SK-N-SH treated with all-trans-retinoic acid at 6 μM for 48 hours (cell line): ENCODE measurements at regions not wholly inside any gene's neighbourhood (a gene's known extent, or its start where the extent isn't known, plus 50 kb on each side); places are given as distances from the start of the nearest gene placed in this dataset.
"Not testable (repeated sequence)": the region's sequence is repeated elsewhere in the genome, so short reads cannot be mapped to it uniquely, and the experiment has no call there.

Source experiments
- RARB ChIP-seq: fragments of 250-450 bp; sonication (Bioruptor Pico); IDR thresholded peaks from 2 replicates; pipeline ENCODE4 v1.8.0; 2021; ENCODE audit warnings: mild to moderate bottlenecking, moderate library complexity
- TF ChIP-seq, protein P1 (sequence below): fragments of 250-450 bp; sonication (Bioruptor Pico); IDR thresholded peaks from 2 replicates; pipeline ENCODE4 v1.5.1; 2020; ENCODE audit warnings: low read depth, mild to moderate bottlenecking, moderate library complexity
- TF ChIP-seq, protein P2 (sequence below): fragments of 250-450 bp; sonication (Bioruptor Pico); IDR thresholded peaks from 2 replicates; pipeline ENCODE4 v1.5.0; 2020; ENCODE audit warnings: mild to moderate bottlenecking, moderate library complexity

DNA sequence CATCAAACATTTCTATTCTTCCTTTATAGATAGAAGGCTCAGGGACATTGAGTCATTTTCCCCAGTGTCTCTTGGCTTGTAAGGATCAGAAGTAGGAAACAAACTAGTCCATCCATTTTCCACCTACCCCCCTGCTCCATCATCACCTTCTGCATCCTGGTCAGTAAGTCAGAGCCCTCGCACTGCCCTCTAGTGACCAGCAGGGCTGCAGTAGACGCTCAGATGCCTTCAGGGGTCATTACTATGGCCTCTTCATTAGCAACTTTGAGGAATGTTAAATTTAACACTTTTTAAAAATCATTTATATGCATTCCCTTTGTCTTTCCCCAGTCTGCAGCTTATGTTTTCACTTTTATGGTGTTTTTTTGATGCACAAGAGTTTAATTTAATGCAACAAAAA, 228.4 kb upstream of the PRSS1 start:
- TF ChIP-seq, protein P1, sequence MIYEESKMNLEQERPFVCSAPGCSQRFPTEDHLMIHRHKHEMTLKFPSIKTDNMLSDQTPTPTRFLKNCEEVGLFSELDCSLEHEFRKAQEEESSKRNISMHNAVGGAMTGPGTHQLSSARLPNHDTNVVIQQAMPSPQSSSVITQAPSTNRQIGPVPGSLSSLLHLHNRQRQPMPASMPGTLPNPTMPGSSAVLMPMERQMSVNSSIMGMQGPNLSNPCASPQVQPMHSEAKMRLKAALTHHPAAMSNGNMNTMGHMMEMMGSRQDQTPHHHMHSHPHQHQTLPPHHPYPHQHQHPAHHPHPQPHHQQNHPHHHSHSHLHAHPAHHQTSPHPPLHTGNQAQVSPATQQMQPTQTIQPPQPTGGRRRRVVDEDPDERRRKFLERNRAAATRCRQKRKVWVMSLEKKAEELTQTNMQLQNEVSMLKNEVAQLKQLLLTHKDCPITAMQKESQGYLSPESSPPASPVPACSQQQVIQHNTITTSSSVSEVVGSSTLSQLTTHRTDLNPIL (CRISPR knock-in tag): not testable (repeated sequence)
- not testable (repeated sequence) for TF ChIP-seq RARB (CRISPR knock-in tag)
- TF ChIP-seq, protein P2, sequence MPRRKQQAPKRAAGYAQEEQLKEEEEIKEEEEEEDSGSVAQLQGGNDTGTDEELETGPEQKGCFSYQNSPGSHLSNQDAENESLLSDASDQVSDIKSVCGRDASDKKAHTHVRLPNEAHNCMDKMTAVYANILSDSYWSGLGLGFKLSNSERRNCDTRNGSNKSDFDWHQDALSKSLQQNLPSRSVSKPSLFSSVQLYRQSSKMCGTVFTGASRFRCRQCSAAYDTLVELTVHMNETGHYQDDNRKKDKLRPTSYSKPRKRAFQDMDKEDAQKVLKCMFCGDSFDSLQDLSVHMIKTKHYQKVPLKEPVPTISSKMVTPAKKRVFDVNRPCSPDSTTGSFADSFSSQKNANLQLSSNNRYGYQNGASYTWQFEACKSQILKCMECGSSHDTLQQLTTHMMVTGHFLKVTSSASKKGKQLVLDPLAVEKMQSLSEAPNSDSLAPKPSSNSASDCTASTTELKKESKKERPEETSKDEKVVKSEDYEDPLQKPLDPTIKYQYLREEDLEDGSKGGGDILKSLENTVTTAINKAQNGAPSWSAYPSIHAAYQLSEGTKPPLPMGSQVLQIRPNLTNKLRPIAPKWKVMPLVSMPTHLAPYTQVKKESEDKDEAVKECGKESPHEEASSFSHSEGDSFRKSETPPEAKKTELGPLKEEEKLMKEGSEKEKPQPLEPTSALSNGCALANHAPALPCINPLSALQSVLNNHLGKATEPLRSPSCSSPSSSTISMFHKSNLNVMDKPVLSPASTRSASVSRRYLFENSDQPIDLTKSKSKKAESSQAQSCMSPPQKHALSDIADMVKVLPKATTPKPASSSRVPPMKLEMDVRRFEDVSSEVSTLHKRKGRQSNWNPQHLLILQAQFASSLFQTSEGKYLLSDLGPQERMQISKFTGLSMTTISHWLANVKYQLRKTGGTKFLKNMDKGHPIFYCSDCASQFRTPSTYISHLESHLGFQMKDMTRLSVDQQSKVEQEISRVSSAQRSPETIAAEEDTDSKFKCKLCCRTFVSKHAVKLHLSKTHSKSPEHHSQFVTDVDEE (CRISPR knock-in tag): not testable (repeated sequence)
